Muscle of back (tissue), 3 donors: ENCODE measurements at regions not wholly inside any gene's neighbourhood (a gene's known extent, or its start where the extent isn't known, plus 50 kb on each side); places are given as distances from the start of the nearest gene placed in this dataset.

Source experiments
- DNase-seq, 3 donors: peaks; one replicate each; pipeline versions ENCODE4 v3.0.0 to v3.0.0-alpha.2; 2013

GRCh38 chr20:11389186-11389585, 528.5 kb upstream of the BTBD3 start:
- DNase-seq: no peak

- no peak for DNase-seq
These were observed 526.1 kb upstream of the BTBD3 start for GRCh38 chr20:11391591-11391990.

GRCh38 chr20:11394145-11394833, 523.4 kb upstream of the BTBD3 start:
- DNase-seq: peak in 1 of 3 donors; percentile 73

GRCh38 chr20:11395581-11395980, 522.1 kb upstream of the BTBD3 start:
- DNase-seq: no peak

GRCh38 chr20:11401988-11402387, 515.7 kb upstream of the BTBD3 start:
- DNase-seq: no peak

GRCh38 chr20:11403711-11404110, 514.0 kb upstream of the BTBD3 start:
- peak in 2 of 3 donors; percentile 8 to 12 for DNase-seq

- DNase-seq: no peak
These were observed 510.8 kb upstream of the BTBD3 start for GRCh38 chr20:11406877-11407276.

GRCh38 chr20:11409561-11409960, 508.1 kb upstream of the BTBD3 start:
- no peak for DNase-seq

GRCh38 chr20:11411765-11412164, 505.9 kb upstream of the BTBD3 start:
- DNase-seq: no peak

GRCh38 chr20:11426948-11427347, 490.7 kb upstream of the BTBD3 start:
- DNase-seq: no peak

- no peak for DNase-seq
These were observed 488.5 kb upstream of the BTBD3 start for GRCh38 chr20:11429168-11429567.

- DNase-seq: no peak
These were observed 487.7 kb upstream of the BTBD3 start for GRCh38 chr20:11429889-11430519.

- DNase-seq: no peak
These were observed 487.0 kb upstream of the BTBD3 start for GRCh38 chr20:11430652-11431051.

GRCh38 chr20:11431621-11432020, 486.1 kb upstream of the BTBD3 start:
- no peak for DNase-seq

- peak in 1 of 3 donors; percentile 59 for DNase-seq
These were observed 485.3 kb upstream of the BTBD3 start for GRCh38 chr20:11432407-11432806.

- no peak for DNase-seq
These were observed 481.4 kb upstream of the BTBD3 start for GRCh38 chr20:11436113-11436905.

GRCh38 chr20:11437090-11437489, 480.6 kb upstream of the BTBD3 start:
- no peak for DNase-seq

- DNase-seq: no peak
These were observed 479.9 kb upstream of the BTBD3 start for GRCh38 chr20:11437611-11438380.

- DNase-seq: no peak
These were observed 479.3 kb upstream of the BTBD3 start for GRCh38 chr20:11438412-11438811.

GRCh38 chr20:11443382-11444119, 474.1 kb upstream of the BTBD3 start:
- no peak for DNase-seq

GRCh38 chr20:11445161-11445560, 472.5 kb upstream of the BTBD3 start:
- peak in 1 of 3 donors; percentile 17 for DNase-seq
